ENCODE measurements at regions not wholly inside any gene's neighbourhood (a gene's known extent, or its start where the extent isn't known, plus 50 kb on each side); places are given as distances from the start of the nearest gene placed in this dataset.

DNA sequence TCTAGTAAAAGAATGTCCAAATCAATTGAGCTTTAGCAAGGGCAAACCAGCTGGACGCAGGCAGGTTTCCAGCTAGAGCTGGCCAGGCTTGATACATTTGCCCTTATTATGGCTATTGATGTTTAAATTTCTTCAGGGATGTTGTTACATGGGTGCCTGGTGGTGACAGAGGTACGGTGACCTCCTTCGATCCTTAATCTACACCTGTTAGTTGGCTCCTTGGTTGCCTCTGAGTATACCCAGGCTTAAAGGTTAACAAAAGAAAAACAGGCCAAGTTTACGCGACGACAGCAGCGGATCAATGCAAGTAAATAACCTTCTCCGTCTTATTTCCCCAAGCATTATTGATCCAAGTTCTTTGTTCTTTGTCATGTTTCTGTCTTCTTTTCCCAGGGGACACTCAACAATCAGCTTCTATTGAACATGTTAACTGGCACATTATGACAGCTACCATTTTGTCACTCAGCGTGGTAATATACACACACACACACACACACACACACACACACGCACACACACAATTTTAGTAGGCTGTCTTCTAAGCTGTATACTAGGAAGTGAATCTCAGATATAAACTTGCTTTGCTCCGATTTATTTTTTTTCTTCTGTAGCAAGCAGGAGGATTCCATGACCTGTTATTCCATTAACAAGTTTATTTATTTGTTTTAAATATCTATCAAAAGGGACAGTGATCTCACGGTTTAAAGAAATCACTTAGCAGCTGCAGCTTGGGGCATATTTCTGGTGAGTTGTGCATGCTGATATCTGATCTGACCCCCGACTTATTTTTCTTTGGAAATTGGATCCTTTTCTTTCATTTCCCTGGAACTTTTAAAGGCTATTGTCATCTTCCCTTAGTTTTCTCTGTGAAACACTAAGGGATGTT lies 844.7 kb downstream of the MCTP2 start:
- Histone ChIP-seq H3K79me1 (ENCODE audit: low read depth, low read length) (no peaks in the 10 kb centered on the region), H3K56ac (replicated peaks; ENCODE audit: insufficient read length, low read depth, low read length) (no peak overlapping the region), H2BK12ac (ENCODE audit: low read depth, low read length) (no peak overlapping the region), H4K5ac (ENCODE audit: insufficient read length, low read depth, low read length) (no peak overlapping the region), H3K27ac (ENCODE audit: low read depth, low read length) (no peak overlapping the region), H3K9me3 (ENCODE audit: insufficient read depth in 2 of 2, low read depth in 1 of 2, low read length in 1 of 2) (no peaks in the 10 kb centered on the region), H4K20me1 (replicated peaks in 1 of 2; ENCODE audit: control insufficient read depth in 1 of 2, insufficient read depth in 2 of 2, low read length in 2 of 2) (no peaks in the 10 kb centered on the region), H3K79me2 (ENCODE audit: control insufficient read depth in 1 of 2, insufficient read depth in 2 of 2, low read length in 2 of 2) (no peaks in the 10 kb centered on the region), H3K23ac (ENCODE audit: insufficient read length) (no peak overlapping the region), H2BK5ac (ENCODE audit: low read depth, low read length) (no peak overlapping the region), H3K4me3 (ENCODE audit: extremely low read depth in 1 of 4, insufficient read depth in 2 of 4, low read depth in 3 of 4, low read length in 4 of 4) (no peak overlapping the region), H3K9ac (replicated peaks in 1 of 4; ENCODE audit: extremely low read depth in 1 of 4, low read depth in 3 of 4, low read length in 3 of 4) (no peak overlapping the region), H2BK20ac (ENCODE audit: low read length) (no peak overlapping the region), H3K4me2 (ENCODE audit: insufficient read depth in 1 of 2, low read depth in 2 of 2, low read length in 2 of 2) (no peak overlapping the region), H3K18ac (ENCODE audit: extremely low read depth, low read length) (no peak overlapping the region), H3K4ac (replicated peaks; ENCODE audit: insufficient read length, low read depth, low read length) (no peak overlapping the region), H2BK15ac (ENCODE audit: low read length) (no peak overlapping the region), H4K91ac (replicated peaks; ENCODE audit: insufficient read length, low read length) (no peak overlapping the region), H3K36me3 (ENCODE audit: control insufficient read depth in 2 of 4, insufficient read depth in 4 of 4, low read length in 3 of 4) (no peaks in the 10 kb centered on the region), H2BK120ac (replicated peaks; ENCODE audit: low read depth, low read length) (no peak overlapping the region), H2AK5ac (ENCODE audit: low read depth, low read length) (no peak overlapping the region), H3K4me1 (replicated peaks in 1 of 4; ENCODE audit: control insufficient read depth in 3 of 4, insufficient read depth in 4 of 4, low read length in 3 of 4) (no peaks in the 10 kb centered on the region), H3K14ac (ENCODE audit: insufficient read length) (no peak overlapping the region), H2AFZ (ENCODE audit: low read length) (peak overlapping the region; percentile 52; the same call in 1 of the 2 replicates), H4K8ac (ENCODE audit: extremely low read depth, insufficient read depth, low read length) (no peak overlapping the region), H3K27me3 (replicated peaks in 1 of 4; ENCODE audit: control insufficient read depth in 3 of 4, extremely low read depth in 1 of 4, insufficient read depth in 3 of 4, low read length in 3 of 4) (no peaks in the 10 kb centered on the region), H3K23me2 (ENCODE audit: low read depth, low read length) (no peaks in the 10 kb centered on the region)
- DNase-seq (ENCODE audit: low read depth in 1 of 2, low spot score in 2 of 2) (no peak), FAIRE-seq (no peak)
- POLR2A ChIA-PET (ENCODE audit: partially characterized antibody) = interaction anchor here (0.6 kb wide), 1 partner anchor 38 kb away, joined by 9 read pairs; no protein-coding TSS in a partner anchor
- CTCF ChIA-PET (ENCODE audit: partially characterized antibody) = interaction anchor here (1.1 to 1.4 kb wide), 3 partner anchors 17 to 184 kb away, joined by 3 to 4 read pairs (median 3); no protein-coding TSS in a partner anchor
- WGBS, 2 experiments (ENCODE audit: extremely low coverage in 1 of 2, insufficient coverage in 1 of 2, insufficient read length in 1 of 2, insufficient replicate concordance in 2 of 2, low coverage in 1 of 2, low lambda C conversion rate in 2 of 2, missing lambda C conversion rate in 1 of 2) = 86% methylated on average over 13 of the region's 13 CpGs; no CpG with 5 or more reads in 1 of the 2 experiments
- no peak for TF ChIP-seq SIRT6 (IDR thresholded peaks at IDR 0.05; ENCODE audit: low read length)
- TF ChIP-seq SRF (IDR thresholded peaks at IDR 0.05; ENCODE audit: low read depth, low read length) = no peak
- TF ChIP-seq RAD21 (IDR thresholded peaks at IDR 0.05 in 1 of 2, conservative IDR thresholded peaks at IDR 0.05 in 1 of 2; ENCODE audit: low read depth in 2 of 2, low read length in 2 of 2) = no peak
- no peak for TF ChIP-seq KDM1A (IDR thresholded peaks at IDR 0.05; ENCODE audit: borderline replicate concordance, low read length)
- TF ChIP-seq, protein P1, sequence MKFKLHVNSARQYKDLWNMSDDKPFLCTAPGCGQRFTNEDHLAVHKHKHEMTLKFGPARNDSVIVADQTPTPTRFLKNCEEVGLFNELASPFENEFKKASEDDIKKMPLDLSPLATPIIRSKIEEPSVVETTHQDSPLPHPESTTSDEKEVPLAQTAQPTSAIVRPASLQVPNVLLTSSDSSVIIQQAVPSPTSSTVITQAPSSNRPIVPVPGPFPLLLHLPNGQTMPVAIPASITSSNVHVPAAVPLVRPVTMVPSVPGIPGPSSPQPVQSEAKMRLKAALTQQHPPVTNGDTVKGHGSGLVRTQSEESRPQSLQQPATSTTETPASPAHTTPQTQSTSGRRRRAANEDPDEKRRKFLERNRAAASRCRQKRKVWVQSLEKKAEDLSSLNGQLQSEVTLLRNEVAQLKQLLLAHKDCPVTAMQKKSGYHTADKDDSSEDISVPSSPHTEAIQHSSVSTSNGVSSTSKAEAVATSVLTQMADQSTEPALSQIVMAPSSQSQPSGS (IDR thresholded peaks at IDR 0.05; ENCODE audit: low read length) = no peak
- TF ChIP-seq EZH2 (IDR thresholded peaks at IDR 0.05; ENCODE audit: low read depth, low read length, severe bottlenecking) = no peak
- no peak for TF ChIP-seq BACH1 (IDR thresholded peaks at IDR 0.05; ENCODE audit: low read length)
- no peak for TF ChIP-seq TBP (IDR thresholded peaks at IDR 0.05; ENCODE audit: low read depth, low read length)
- TF ChIP-seq KDM4A (IDR thresholded peaks at IDR 0.05; ENCODE audit: low read depth, low read length, severe bottlenecking) = no peak
- TF ChIP-seq RXRA (IDR thresholded peaks at IDR 0.05; ENCODE audit: insufficient read depth, low read depth, low read length) = no peak
- TF ChIP-seq JUN (IDR thresholded peaks at IDR 0.05; ENCODE audit: low read depth, low read length) = no peak

Measured in H1 (cell line).